Keratinocyte (primary cell): ENCODE measurements at regions not wholly inside any gene's neighbourhood (a gene's known extent, or its start where the extent isn't known, plus 50 kb on each side); places are given as distances from the start of the nearest gene placed in this dataset.

Experiments
- DNase-seq: peaks from one replicate; pipeline ENCODE4 v3.0.0-alpha.2; 2011; ENCODE audit warnings: low read depth, missing footprints, low spot score
- FAIRE-seq: peaks from 2 replicates; lab custom pipeline; 2011; peaks lifted over from hg19 to GRCh38; lab: Jason Lieb, UNC
- H2AFZ ChIP-seq: 2 replicates; pipeline ENCODE4 v1.6.0; 2012; ENCODE audit warnings: low read length, control low read depth, inconsistent platforms; ENCODE audit not compliant: control insufficient read depth
- H3K27ac ChIP-seq: 2 replicates; pipeline ENCODE4 v1.5.1; 2011; ENCODE audit warnings: low read length; ENCODE audit not compliant: control insufficient read depth, insufficient read depth
- H3K27me3 ChIP-seq: 3 replicates; pipeline ENCODE4 v1.6.0; 2011; ENCODE audit warnings: low read length; ENCODE audit not compliant: control insufficient read depth, insufficient read depth; ENCODE audit errors: extremely low read depth
- H3K36me3 ChIP-seq, 2 experiments: 2 replicates in 1 of 2; 3 replicates in 1 of 2; pipeline ENCODE4 v1.5.1; 2011; ENCODE audit warnings: low read length in 2 of 2, mild to moderate bottlenecking in 1 of 2; ENCODE audit not compliant: control insufficient read depth in 2 of 2, insufficient read depth in 2 of 2; ENCODE audit errors: extremely low read depth in 1 of 2
- H3K4me1 ChIP-seq: 3 replicates; pipeline ENCODE4 v1.5.1; 2011; ENCODE audit warnings: low read length; ENCODE audit not compliant: control insufficient read depth, insufficient read depth; ENCODE audit errors: extremely low read depth
- H3K4me2 ChIP-seq: 3 replicates; pipeline ENCODE4 v1.6.0; 2011; ENCODE audit warnings: low read depth, low read length; ENCODE audit not compliant: control insufficient read depth, insufficient read depth; ENCODE audit errors: extremely low read depth
- H3K4me3 ChIP-seq, 3 experiments: fragments of 200-600 bp in 1 of 3; sonication (generic) in 1 of 3; 2 replicates in 2 of 3; 3 replicates in 1 of 3; pipeline ENCODE4 v1.5.1; 2011 to 2016; ENCODE audit warnings: low read length in 3 of 3, mild to moderate bottlenecking in 3 of 3, control low read depth in 2 of 3, inconsistent platforms in 1 of 3, low read depth in 1 of 3, mixed read lengths in 1 of 3, mixed run types in 1 of 3, moderate library complexity in 1 of 3; ENCODE audit not compliant: control insufficient read depth in 2 of 3, insufficient read depth in 2 of 3; ENCODE audit errors: extremely low read depth in 1 of 3
- H3K79me2 ChIP-seq: 2 replicates; pipeline ENCODE4 v1.6.0; 2012; ENCODE audit warnings: low read length; ENCODE audit not compliant: control insufficient read depth, insufficient read depth
- H3K9ac ChIP-seq: 3 replicates; pipeline ENCODE4 v1.6.0; 2011; ENCODE audit warnings: low read length; ENCODE audit not compliant: control insufficient read depth, insufficient read depth; ENCODE audit errors: extremely low read depth
- H3K9me1 ChIP-seq: 3 replicates; pipeline ENCODE4 v1.6.0; 2011; ENCODE audit warnings: low read length; ENCODE audit not compliant: control insufficient read depth, insufficient read depth; ENCODE audit errors: extremely low read depth
- H3K9me3 ChIP-seq: 2 replicates; pipeline ENCODE4 v1.5.1; 2012; ENCODE audit warnings: low read depth, low read length; ENCODE audit not compliant: control insufficient read depth
- H4K20me1 ChIP-seq: 3 replicates; pipeline ENCODE4 v1.6.0; 2011; ENCODE audit warnings: low read length; ENCODE audit not compliant: control insufficient read depth, insufficient read depth; ENCODE audit errors: extremely low read depth
- CTCF ChIP-seq, 3 experiments: IDR thresholded peaks in 1 of 3; conservative IDR thresholded peaks in 1 of 3; optimal IDR thresholded peaks in 1 of 3; 2 replicates in 2 of 3; 3 replicates in 1 of 3; pipeline versions ENCODE3 to v1.5.1; 2011; ENCODE audit warnings: low read length in 3 of 3, mild to moderate bottlenecking in 3 of 3, moderate library complexity in 2 of 3, control low read depth in 1 of 3, inconsistent platforms in 1 of 3; ENCODE audit not compliant: insufficient read depth in 2 of 3; ENCODE audit errors: extremely low read depth in 1 of 3
- EZH2 ChIP-seq: IDR thresholded peaks from one replicate; pipeline ENCODE4 v1.6.1; 2012; ENCODE audit warnings: inconsistent platforms, mild to moderate bottlenecking, low read length, moderate library complexity
- dilution Hi-C: fragments of 300-500 bp; cut with MboI; formaldehyde crosslinking; loops from one replicate; pipeline ENCODE4 v1.7.0; 2020; ENCODE audit warnings: low sequenced_read_pairs; ENCODE audit not compliant: extremely low pct_ligation_motif_present

DNA sequence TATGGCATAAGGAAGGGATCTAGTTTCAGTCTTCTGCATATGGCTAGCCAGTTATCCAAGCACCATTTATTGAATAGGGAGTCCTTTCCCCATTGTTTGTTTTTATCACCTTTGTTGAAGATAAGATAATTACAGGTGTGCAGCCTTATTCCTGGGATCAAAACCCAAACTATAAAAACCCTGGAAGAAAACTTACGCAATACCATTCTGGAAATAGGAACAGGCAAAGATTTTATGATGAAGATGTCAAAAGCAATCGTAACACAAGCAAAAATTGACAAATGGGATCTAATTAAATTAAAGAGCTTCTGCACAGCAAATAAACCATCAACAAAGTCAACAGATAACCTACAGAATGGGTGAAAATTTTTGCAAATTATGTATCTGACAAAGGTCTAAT is 128.5 kb upstream of the DCN start:
- Histone ChIP-seq H3K79me2 (no peaks in the 10 kb centered on the region), H4K20me1 (no peaks in the 10 kb centered on the region), H3K9ac (no peak overlapping the region), H3K9me1 (no peaks in the 10 kb centered on the region), H3K4me3 (no peak overlapping the region), H2AFZ (no peak overlapping the region), H3K36me3 (no peaks in the 10 kb centered on the region), H3K4me1 (no peaks in the 10 kb centered on the region), H3K4me2 (no peak overlapping the region), H3K27me3 (no peaks in the 10 kb centered on the region), H3K27ac (no peak overlapping the region), H3K9me3 (no peaks in the 10 kb centered on the region)
- no peak for FAIRE-seq
- TF ChIP-seq CTCF (optimal IDR thresholded peaks at IDR 0.05 in 1 of 3, IDR thresholded peaks at IDR 0.05 in 1 of 3, conservative IDR thresholded peaks at IDR 0.05 in 1 of 3; ENCODE audit: extremely low read depth in 1 of 3, insufficient read depth in 2 of 3, low read length in 3 of 3), result no peak
- no peak for TF ChIP-seq EZH2
- dilution Hi-C loops, result no loop called here
- no peak for DNase-seq

GRCh38 chr12:91309450-91309849 is 126.8 kb upstream of the DCN start:
- H3K9me1 ChIP-seq, result no peaks in the 10 kb centered on the region
- dilution Hi-C loops, result no loop called here
- no peak for FAIRE-seq

More at GRCh38 chr12:91309450-91309849, 126.8 kb upstream of the DCN start:
- Histone ChIP-seq H3K4me1 (no peaks in the 10 kb centered on the region), H3K27ac (no peak overlapping the region), H3K9ac (no peak overlapping the region), H3K36me3 (no peaks in the 10 kb centered on the region), H4K20me1 (no peaks in the 10 kb centered on the region), H2AFZ (no peak overlapping the region), H3K9me3 (no peaks in the 10 kb centered on the region), H3K27me3 (no peaks in the 10 kb centered on the region), H3K79me2 (no peaks in the 10 kb centered on the region), H3K4me2 (no peak overlapping the region), H3K4me3 (no peak overlapping the region)
- no peak for DNase-seq
- TF ChIP-seq CTCF (optimal IDR thresholded peaks at IDR 0.05 in 1 of 3, IDR thresholded peaks at IDR 0.05 in 1 of 3, conservative IDR thresholded peaks at IDR 0.05 in 1 of 3; ENCODE audit: extremely low read depth in 1 of 3, insufficient read depth in 2 of 3, low read length in 3 of 3) (no peak), EZH2 (no peak)
